ENCODE measurements at regions not wholly inside any gene's neighbourhood (a gene's known extent, or its start where the extent isn't known, plus 50 kb on each side); places are given as distances from the start of the nearest gene placed in this dataset.
"Not testable (repeated sequence)": the region's sequence is repeated elsewhere in the genome, so short reads cannot be mapped to it uniquely, and the experiment has no call there.

DNA sequence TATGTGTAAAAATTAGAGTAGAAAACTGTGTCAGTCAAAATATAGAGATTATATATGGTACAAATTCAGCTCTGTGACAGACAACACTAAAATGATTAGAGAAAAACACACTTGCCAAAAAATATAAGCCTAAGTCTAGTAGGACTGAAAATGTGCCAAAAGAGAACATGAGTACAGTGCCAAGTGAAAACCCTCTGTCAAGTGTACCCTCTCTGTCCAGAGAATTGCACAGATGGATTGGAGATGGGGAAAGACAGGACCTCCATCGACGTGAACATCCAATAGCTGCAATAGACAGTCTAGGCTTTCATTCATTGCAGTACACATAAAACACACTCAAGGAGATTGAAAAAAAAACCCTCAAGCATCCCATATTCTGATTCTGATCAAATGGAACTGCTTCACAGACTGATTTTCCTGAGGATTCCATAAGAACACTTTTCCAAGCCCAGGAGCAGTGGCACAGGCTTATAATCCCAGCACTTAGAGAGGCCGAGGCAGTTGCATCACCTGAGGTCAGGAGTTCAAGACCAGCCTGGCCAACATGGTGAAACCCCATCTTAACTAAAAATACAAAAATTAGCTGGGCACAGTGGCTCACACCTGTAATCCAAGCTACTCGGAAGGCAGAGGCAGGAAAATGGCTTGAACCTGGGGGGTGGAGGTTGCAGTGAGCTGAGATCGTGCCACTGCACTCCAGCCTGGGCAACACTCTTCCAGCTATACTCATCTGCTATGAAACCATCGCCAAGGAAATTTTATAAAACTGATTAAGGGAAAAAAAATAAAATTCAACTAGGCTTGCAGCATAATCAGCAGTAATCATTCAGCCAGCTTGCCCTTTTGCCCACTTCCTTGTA is 110.0 kb upstream of the TRIM24 start:
- Mint-ChIP-seq H3K27me3 (no peaks in the 10 kb centered on the region), H3K4me1 (ENCODE audit: low read depth) (no peaks in the 10 kb centered on the region), H3K9me3 (ENCODE audit: low read depth) (peaks cover 11% of the 10 kb centered on the region), H3K27ac (no peak overlapping the region), H3K36me3 (peaks cover 2% of the 10 kb centered on the region), H3K4me3 (no peak overlapping the region)

DNA sequence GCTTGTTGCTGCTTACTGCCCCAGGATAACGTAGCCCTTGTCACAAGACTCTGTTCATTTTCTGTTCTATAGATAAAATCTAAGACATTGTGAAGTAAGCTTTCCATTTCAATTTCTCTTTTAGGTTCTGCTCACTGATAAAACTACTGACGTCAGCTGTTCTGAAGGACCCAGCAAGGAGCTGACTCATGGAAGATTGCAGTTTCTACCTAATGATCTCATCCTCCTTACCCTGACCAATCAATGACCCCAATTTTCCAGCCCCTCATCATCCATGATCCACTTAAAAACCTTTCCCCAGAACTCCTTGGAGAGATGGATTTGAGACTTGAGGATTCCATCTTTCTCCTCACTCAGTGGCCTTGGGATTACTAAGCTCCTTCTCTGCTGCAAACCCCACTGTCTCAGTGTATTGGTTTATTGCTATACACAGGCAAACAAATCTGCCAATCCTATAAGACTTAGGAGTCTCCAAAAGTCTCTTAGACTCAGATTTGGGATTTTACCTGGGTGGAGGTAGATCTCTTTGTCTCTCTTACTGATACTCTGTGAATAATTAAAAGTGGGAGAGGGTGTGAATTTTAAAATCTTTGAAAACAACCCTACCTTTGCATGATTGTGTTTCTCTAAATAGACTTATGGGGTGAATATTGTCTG is 109.2 kb upstream of the TRIM24 start:
- Mint-ChIP-seq H3K36me3 (peaks cover 3% of the 10 kb centered on the region), H3K4me3 (no peak overlapping the region), H3K27ac (no peak overlapping the region), H3K4me1 (ENCODE audit: low read depth) (no peaks in the 10 kb centered on the region), H3K9me3 (ENCODE audit: low read depth) (peaks cover 11% of the 10 kb centered on the region), H3K27me3 (peaks cover 2% of the 10 kb centered on the region)

DNA sequence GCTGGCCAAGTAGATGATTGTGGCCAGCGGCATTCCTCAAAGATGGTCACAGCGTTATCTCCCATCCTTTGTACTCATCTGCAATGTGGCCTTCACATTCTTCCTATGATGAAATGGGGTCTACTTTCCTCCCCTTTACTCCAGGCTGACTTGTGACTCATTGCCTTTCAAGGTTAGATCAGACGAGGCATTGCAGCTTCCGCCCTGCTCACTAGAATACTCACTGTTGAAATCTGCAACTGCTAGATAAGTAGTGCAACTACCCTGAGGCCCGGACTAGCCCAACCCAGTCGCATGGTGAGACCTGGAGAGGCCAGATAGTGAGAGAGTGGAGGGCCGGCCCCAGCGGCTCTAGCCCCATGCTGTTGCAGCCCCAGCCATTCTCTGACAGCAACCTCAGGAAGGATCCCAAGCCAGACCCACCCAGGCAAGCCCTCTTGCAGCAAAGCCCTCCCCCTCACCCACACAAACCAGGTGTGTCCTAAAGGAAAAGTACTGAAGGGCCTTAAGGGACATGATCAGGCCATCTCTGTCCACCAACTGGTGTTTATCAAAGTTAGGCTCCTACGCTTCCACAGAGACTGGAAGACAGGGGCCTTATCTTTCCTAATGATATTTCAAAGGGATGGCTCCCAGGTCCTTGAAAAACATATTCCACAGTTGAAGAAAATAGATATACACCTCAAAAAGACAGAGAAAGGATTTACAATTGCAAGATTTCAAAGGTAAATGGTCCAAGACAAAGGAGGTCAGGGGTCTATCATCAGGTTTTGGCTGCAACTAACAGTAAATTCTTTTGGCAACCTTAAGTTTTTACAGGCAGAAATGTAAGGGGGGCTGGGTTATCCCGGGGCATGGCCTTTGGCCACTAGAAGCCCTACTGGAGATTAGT is 107.2 kb upstream of the TRIM24 start:
- peaks cover 7% of the 10 kb centered on the region for H3K9me3 Mint-ChIP-seq (ENCODE audit: low read depth)
- H3K27ac Mint-ChIP-seq: no peak overlapping the region
- H3K4me1 Mint-ChIP-seq (ENCODE audit: low read depth): no peaks in the 10 kb centered on the region
- peaks cover 2% of the 10 kb centered on the region for H3K27me3 Mint-ChIP-seq
- peaks cover 3% of the 10 kb centered on the region for H3K36me3 Mint-ChIP-seq
- H3K4me3 Mint-ChIP-seq: no peak overlapping the region

DNA sequence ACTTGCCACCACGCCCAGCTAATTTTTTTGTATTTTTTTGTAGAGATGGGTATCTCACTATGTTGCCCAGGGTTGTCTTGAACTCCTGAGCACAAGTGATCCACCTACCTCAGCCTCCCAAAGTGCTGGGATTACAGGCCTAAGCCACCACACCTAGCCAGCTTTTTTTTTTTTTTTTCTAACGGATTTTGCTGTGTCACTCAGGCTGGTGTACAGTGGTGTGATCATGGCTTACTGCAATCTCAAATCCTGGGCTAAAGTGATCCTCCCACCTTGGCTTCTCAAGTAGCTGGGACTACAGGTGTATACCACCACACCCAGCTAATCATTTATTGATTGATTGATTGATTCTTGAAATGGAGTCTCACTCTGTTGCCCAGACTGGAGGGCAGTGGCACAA is 106.0 kb upstream of the TRIM24 start:
- H3K36me3 Mint-ChIP-seq: peaks cover 3% of the 10 kb centered on the region
- H3K27ac Mint-ChIP-seq: no peak overlapping the region

DNA sequence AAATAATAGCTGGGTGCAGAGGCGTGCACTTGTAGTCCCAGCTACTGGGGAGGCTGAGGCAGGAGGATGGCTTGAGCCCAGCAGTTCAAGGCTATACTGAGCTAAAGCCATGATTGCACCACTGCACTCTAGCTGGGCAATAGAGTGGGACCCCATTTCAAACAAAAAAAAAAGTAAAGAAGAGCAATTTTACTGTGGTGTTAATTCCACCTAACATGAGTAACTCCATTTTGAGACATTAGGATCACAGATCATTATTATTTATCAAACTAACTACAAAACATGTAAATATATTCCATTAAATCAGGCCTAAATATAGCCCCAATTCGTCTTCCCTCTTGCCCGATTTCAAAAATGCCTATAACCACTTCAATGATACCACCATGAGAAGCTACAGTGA is 104.8 kb upstream of the TRIM24 start:
- Mint-ChIP-seq H3K4me3 (no peak overlapping the region), H3K36me3 (peaks cover 2% of the 10 kb centered on the region), H3K27ac (no peak overlapping the region), H3K27me3 (peaks cover 2% of the 10 kb centered on the region), H3K4me1 (ENCODE audit: low read depth) (no peaks in the 10 kb centered on the region), H3K9me3 (ENCODE audit: low read depth) (peaks cover 7% of the 10 kb centered on the region)

More for the DNA sequence above, 106.0 kb upstream of the TRIM24 start:
- Mint-ChIP-seq H3K9me3 (ENCODE audit: low read depth) (peaks cover 7% of the 10 kb centered on the region), H3K27me3 (peaks cover 2% of the 10 kb centered on the region), H3K4me3 (no peak overlapping the region), H3K4me1 (ENCODE audit: low read depth) (no peaks in the 10 kb centered on the region)

DNA sequence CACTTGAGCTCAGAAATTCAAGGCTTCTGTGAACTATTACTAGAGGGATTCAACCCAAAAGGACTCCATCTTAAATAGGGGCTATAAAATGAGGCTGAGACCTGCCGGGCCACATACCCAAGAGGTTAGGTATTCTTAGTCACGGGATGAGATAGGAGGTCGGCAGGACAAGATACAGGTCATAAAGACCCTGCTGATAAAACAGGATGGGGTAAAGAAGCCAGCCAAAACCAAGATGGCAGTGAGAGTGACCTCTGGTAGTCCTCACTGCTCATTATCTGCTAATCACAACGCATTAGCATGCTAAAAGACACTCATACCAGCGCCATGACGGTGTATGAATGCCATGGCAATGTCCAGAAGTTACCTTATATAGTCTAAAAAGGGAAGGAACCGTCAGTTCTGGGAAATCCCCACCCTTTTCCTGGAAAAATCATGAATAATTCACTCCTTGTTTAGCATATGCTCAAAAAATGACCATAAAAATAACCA is 101.2 kb upstream of the TRIM24 start:
- Mint-ChIP-seq H3K4me3 (no peak overlapping the region), H3K27me3 (peaks cover 2% of the 10 kb centered on the region), H3K9me3 (ENCODE audit: low read depth) (no peaks in the 10 kb centered on the region)

DNA sequence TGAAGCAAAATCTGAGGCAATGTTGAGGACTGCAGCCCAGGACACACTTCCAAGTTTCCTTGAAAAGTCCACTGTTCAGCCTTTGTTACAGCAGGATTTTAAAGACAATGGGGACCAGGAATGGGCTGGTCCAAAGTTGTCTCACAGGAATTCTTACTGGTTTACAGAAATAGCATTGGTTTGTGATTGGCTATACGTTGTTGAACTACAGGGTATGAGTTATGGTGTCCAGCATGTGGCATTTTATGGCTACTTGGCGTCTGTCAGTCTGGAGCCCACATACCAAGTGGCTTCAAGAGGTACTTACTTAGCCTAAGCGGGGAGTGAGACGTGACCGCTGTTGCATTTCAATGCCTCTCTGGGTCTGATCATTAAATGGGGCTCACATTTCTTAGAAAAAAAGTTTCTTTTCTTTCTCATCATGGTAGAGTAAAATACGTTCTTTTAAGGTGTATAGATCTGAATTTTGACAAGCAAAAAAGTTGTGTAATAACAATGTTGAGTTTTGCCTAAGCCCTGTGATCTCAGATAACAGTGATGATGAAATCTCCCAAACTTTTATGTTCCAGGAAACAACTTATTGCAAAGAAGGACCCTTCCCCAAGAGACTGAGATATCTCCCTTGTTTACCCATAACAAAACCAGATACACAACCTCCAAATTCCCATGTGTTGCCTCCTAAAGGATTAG is 100.0 kb upstream of the TRIM24 start:
- Mint-ChIP-seq H3K9me3 (ENCODE audit: low read depth) (no peaks in the 10 kb centered on the region), H3K36me3 (peaks cover 2% of the 10 kb centered on the region)

More for the DNA sequence above, 101.2 kb upstream of the TRIM24 start:
- Mint-ChIP-seq H3K27ac (no peak overlapping the region), H3K4me1 (ENCODE audit: low read depth) (no peaks in the 10 kb centered on the region), H3K36me3 (peaks cover 2% of the 10 kb centered on the region)

DNA sequence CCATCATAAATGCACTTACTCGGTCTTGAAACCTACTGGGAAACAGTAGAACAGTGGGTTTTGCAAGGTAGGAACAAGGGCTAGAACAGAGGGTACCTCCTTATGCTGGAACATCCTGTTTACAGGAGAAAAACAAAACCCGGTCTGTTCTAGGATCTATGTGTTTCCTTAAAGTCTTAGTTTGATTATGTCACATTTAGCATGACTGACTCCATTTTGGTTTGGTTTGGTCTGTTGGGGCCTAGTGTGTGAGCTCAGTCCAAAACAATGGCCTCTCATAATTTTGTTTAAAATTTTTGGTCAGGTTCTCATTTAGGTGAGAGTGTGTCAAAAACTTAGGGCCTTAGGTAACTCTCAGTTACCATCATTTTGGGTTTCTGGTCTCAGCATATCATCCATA is 96.3 kb upstream of the TRIM24 start:
- Mint-ChIP-seq H3K9me3 (ENCODE audit: low read depth) (no peaks in the 10 kb centered on the region), H3K27ac (no peak overlapping the region), H3K27me3 (no peaks in the 10 kb centered on the region), H3K4me3 (no peak overlapping the region), H3K4me1 (ENCODE audit: low read depth) (no peaks in the 10 kb centered on the region), H3K36me3 (no peaks in the 10 kb centered on the region)

More for the DNA sequence above, 100.0 kb upstream of the TRIM24 start:
- H3K27ac Mint-ChIP-seq: no peak overlapping the region
- no peaks in the 10 kb centered on the region for H3K4me1 Mint-ChIP-seq (ENCODE audit: low read depth)
- H3K4me3 Mint-ChIP-seq: no peak overlapping the region
- peaks cover 2% of the 10 kb centered on the region for H3K27me3 Mint-ChIP-seq

DNA sequence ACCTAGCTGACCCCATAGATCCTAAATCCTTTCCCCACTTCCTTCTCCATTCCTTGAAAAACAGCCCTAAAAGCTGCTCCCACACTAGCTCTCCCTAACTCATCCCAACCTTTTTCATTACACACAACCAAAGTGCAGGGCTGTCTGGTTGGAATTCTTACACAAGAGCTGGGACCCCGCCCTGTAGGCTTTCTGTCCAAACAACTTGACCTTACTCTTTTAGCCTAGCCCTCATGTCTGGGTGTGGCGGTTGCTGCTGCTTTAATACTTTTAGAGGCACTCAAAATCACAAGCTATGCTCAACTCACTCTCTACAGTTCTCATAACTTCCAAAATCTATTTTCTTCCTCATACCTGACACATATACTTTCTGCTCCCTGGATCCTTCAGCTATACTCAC is 93.9 kb upstream of the TRIM24 start:
- H3K4me1 Mint-ChIP-seq (ENCODE audit: low read depth); H3K27me3 Mint-ChIP-seq; H3K4me3 Mint-ChIP-seq; H3K36me3 Mint-ChIP-seq; H3K9me3 Mint-ChIP-seq (ENCODE audit: low read depth); H3K27ac Mint-ChIP-seq: not testable (repeated sequence)

DNA sequence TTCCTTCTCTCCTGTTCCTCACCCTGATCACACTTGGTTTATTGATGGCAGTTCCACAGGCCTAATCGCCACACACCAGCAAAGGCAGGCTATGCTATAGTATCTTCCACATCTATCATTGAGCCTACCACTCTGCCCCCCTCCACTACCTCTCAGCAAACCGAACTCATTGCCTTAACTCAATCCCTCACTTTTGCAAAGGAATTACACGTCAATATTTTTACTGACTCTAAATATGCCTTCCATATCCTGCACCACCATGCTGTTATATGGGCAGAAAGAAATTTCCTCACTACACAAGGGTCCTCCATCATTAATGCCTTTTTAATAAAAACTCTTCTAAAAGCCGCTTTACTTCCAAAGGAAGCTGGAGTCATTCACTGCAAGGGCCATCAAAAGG is 93.4 kb upstream of the TRIM24 start:
- H3K36me3 Mint-ChIP-seq; H3K27ac Mint-ChIP-seq; H3K9me3 Mint-ChIP-seq (ENCODE audit: low read depth); H3K4me3 Mint-ChIP-seq; H3K4me1 Mint-ChIP-seq (ENCODE audit: low read depth); H3K27me3 Mint-ChIP-seq: not testable (repeated sequence)

DNA sequence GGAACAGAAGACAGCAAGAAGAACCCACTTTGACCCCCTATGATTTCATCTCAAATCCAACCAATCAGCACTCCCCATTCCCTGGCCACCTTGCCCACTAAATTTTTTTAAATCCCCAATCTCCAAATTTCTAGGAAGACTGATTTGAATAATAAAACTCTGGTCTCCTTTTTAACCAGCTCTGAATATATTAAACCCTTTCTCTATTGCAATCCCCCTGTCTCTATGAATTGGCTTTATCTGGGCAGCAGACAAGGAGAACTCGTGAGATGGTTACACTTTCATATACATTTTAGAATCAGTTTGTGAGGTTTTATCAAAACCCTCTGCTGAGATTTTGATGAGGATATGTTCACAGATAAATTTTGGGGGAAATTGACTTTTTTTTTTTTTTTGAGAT is 90.3 kb upstream of the TRIM24 start:
- Mint-ChIP-seq H3K4me3 (no peak overlapping the region), H3K27ac (no peak overlapping the region), H3K36me3 (peaks cover 6% of the 10 kb centered on the region), H3K4me1 (ENCODE audit: low read depth) (no peaks in the 10 kb centered on the region), H3K27me3 (peaks cover 2% of the 10 kb centered on the region), H3K9me3 (ENCODE audit: low read depth) (peaks cover 8% of the 10 kb centered on the region)

DNA sequence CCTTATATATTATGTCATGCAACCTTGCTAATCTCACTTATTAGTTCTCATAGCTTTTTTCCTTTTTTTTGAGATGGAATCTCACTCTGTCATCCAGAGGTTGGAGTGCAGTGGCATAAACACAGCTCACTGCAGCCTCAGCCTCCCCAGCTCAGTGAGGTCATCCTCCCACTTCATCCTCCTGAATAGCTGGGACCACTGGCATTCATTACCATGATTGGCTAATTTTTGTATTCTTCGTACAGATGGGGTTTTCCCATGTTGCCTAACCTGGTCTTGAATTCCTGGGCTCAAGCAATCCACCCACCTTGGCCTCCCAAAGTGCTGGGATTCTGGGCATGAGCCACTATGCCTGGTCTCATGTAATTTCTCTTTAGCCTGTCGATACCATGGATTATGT is 89.1 kb upstream of the TRIM24 start:
- peaks cover 6% of the 10 kb centered on the region for H3K36me3 Mint-ChIP-seq
- H3K4me3 Mint-ChIP-seq: no peak overlapping the region
- peaks cover 8% of the 10 kb centered on the region for H3K9me3 Mint-ChIP-seq (ENCODE audit: low read depth)
- H3K4me1 Mint-ChIP-seq (ENCODE audit: low read depth): no peaks in the 10 kb centered on the region
- peaks cover 2% of the 10 kb centered on the region for H3K27me3 Mint-ChIP-seq
- no peak overlapping the region for H3K27ac Mint-ChIP-seq

DNA sequence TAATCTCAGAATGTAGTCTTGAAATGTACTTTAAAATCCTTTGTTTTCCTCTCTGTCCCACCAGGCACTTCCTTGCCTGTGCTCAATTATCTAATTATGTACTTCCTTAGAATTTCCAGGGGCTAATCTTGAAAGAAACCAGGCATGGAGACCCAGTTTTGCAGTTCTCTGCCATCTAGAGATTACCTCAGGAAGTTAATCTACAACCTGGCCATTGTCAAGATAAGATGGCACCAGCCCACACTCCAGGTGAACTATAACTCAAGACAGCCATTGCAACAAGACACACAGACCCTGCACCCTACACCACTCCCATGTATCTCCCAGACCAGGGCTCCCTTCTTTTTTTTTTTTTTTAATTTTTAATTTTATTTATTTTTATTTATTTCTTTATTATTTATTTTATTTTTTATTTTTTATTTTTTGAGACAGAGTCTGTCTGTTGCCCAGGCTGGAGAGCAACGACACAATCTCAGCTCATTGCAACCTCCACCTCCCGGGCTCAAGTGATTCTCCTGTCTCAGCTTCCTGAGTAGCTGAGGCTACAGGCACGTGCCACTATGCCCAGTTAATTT is 85.9 kb upstream of the TRIM24 start:
- H3K27ac Mint-ChIP-seq: no peak overlapping the region
- H3K4me1 Mint-ChIP-seq (ENCODE audit: low read depth): no peaks in the 10 kb centered on the region
- H3K36me3 Mint-ChIP-seq: peaks cover 6% of the 10 kb centered on the region
- peaks cover 8% of the 10 kb centered on the region for H3K9me3 Mint-ChIP-seq (ENCODE audit: low read depth)
- peaks cover 2% of the 10 kb centered on the region for H3K27me3 Mint-ChIP-seq
- no peak overlapping the region for H3K4me3 Mint-ChIP-seq

DNA sequence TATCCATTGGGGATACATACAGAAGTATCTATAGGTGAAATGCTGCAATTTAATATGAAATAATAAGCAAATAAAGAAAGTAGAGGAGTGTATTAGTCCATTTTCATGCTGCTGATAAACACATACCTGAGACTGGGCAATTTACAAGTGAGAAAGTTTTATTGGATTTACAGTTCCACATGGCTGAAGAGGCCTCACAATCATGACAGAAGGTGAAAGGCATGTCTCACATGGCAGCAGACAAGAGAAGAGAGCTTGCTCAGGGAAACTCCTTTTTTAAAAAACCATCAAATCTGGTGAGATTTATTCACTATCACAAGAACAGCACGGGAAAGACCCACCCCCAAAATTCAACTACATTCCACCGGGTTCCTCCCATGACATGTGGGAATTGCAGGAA is 82.8 kb upstream of the TRIM24 start:
- H3K4me1 Mint-ChIP-seq (ENCODE audit: low read depth): no peaks in the 10 kb centered on the region
- no peak overlapping the region for H3K4me3 Mint-ChIP-seq
- H3K9me3 Mint-ChIP-seq (ENCODE audit: low read depth): peaks cover 4% of the 10 kb centered on the region
- H3K36me3 Mint-ChIP-seq: no peaks in the 10 kb centered on the region
- no peaks in the 10 kb centered on the region for H3K27me3 Mint-ChIP-seq
- no peak overlapping the region for H3K27ac Mint-ChIP-seq

All from activated naive CD8-positive, alpha-beta T cell (primary cell).